Pancreas (tissue), 10 donors: ENCODE measurements at regions not wholly inside any gene's neighbourhood (a gene's known extent, or its start where the extent isn't known, plus 50 kb on each side); places are given as distances from the start of the nearest gene placed in this dataset.

Source experiments
- ATAC-seq, 4 donors: fragments of 200-7000 bp; cut with Tn5 transposase; one replicate each; pipeline versions ENCODE4 v1.8.0 to v1.9.1; 2020; ENCODE audit warnings: mild to moderate bottlenecking in 4 of 4, moderate library complexity in 4 of 4
- DNase-seq, 6 donors: peaks; one replicate each; pipeline ENCODE4 v3.0.0-alpha.2; 2020
- FAIRE-seq: peaks from 2 replicates; lab custom pipeline; 2012; peaks lifted over from hg19 to GRCh38; lab: Jason Lieb, UNC
- H3K27ac ChIP-seq, 4 donors: fragments of 200-600 bp; sonication (generic); 1 replicate in 3 of 4; 2 replicates in 1 of 4; pipeline versions ENCODE4 v1.5.0 to v1.8.0; 2020
- H3K27me3 ChIP-seq, 4 donors: fragments of 200-600 bp; one replicate each; pipeline ENCODE4 v1.8.0; 2021
- H3K36me3 ChIP-seq, 3 donors: fragments of 200-600 bp; sonication (generic) in 1 of 3; one replicate each; pipeline versions ENCODE4 v1.5.0 to v1.8.0; 2020 to 2021
- H3K4me1 ChIP-seq, 3 donors: fragments of 200-600 bp; one replicate each; pipeline ENCODE4 v1.8.0; 2021
- H3K4me3 ChIP-seq, 4 donors: fragments of 200-600 bp; sonication (generic) in 2 of 4; one replicate each; pipeline versions ENCODE4 v1.5.0 to v1.8.0; 2020 to 2021
- H3K9me3 ChIP-seq, 4 donors: fragments of 200-600 bp; one replicate each; pipeline ENCODE4 v1.8.0; 2021
- WGBS, 2 donors: extraction: QIAGEN DNeasy Blood & Tissue Kit; methylation state at CpG; one replicate each; pipeline ENCODE4 v1.1.7; 2013; 5-methylcytosine and 5-hydroxymethylcytosine counted together
- intact Hi-C, 3 donors: fragments of 100-400 bp; cut with DNase I; formaldehyde crosslinking; loops; one replicate each; pipeline versions ENCODE4 v1.11.1 to v1.14.2; 2022
- TF ChIP-seq, protein P1 (sequence below), 4 donors: fragments of 200-600 bp; sonication (generic) in 3 of 4; IDR thresholded peaks; one replicate each; pipeline versions ENCODE4 v1.5.0 to v1.8.0; 2021; ENCODE audit warnings: antibody characterized with exemption in 4 of 4
- donor health status: healthy with polysubstance abuse.
- donor health status: DM: no; HTN: no; CAD: no; lungs with moderate emphysema.
- donor health status: DM: no; HTN: no; CAD: no.
- donor health status: control.
- donor health status: control.
- donor health status: Bipolar disorder and iron deficiency.
- donor health status: DM: yes; HTN: yes; CAD: no.
- donor health status: DM: no; HTN: no; CAD: no.
- donor health status: DM: no; HTN: no; CAD: no.
- donor health status: DM: yes; HTN: yes; CAD: no.

DNA sequence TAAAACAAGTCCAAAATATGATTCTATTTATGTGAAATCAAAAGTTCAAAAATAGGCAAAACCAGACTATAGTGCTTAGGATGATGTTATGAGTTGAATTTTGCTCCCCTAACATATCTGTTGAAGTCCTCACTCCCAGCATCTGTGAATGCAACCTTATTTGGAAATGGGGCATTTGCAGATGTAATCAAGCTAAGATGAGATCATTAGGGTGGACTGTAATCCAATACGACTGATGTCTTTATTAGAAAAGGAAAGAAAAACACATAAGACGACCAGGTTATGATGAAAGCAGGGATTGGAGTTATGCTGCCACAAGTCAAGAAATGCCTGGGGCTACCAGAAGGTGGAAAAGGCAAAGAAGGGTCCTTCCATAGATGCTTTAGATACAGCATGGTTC, 110.5 kb upstream of the CCDC39 start:
- Histone ChIP-seq H3K36me3 (no peaks in the 10 kb centered on the region), H3K9me3 (no peaks in the 10 kb centered on the region), H3K4me3 (no peak overlapping the region), H3K4me1 (no peaks in the 10 kb centered on the region), H3K27me3 (no peaks in the 10 kb centered on the region), H3K27ac (no peak overlapping the region)
- FAIRE-seq (no peak), ATAC-seq (no peak), DNase-seq (no peak)
- 31 to 46% methylated on average over 2 of the region's 2 CpGs for WGBS, 2 donors
- intact Hi-C loops, result no loop called here
- TF ChIP-seq, protein P1, sequence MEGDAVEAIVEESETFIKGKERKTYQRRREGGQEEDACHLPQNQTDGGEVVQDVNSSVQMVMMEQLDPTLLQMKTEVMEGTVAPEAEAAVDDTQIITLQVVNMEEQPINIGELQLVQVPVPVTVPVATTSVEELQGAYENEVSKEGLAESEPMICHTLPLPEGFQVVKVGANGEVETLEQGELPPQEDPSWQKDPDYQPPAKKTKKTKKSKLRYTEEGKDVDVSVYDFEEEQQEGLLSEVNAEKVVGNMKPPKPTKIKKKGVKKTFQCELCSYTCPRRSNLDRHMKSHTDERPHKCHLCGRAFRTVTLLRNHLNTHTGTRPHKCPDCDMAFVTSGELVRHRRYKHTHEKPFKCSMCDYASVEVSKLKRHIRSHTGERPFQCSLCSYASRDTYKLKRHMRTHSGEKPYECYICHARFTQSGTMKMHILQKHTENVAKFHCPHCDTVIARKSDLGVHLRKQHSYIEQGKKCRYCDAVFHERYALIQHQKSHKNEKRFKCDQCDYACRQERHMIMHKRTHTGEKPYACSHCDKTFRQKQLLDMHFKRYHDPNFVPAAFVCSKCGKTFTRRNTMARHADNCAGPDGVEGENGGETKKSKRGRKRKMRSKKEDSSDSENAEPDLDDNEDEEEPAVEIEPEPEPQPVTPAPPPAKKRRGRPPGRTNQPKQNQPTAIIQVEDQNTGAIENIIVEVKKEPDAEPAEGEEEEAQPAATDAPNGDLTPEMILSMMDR (IDR thresholded peaks at IDR 0.05), result no peak

DNA sequence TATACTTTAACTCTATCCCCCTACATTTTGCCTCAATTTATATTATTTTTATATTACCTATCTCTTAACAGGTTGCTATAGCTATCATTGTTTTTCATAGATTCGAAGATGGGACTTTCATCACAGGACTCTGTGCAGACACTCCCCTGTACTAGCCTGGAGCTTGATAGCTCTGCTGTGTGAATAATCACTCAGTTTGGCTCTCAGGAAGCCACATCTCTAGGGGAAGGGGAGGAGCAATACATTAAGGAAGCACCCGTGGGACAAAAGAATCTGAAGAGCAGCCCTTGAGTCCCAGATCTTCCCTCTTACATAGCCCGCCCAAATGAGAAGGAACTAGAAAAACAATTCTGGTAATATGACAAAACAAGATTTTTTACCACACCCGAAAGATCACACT, 114.3 kb upstream of the FXR1 start:
- ATAC-seq, result no peak
- TF ChIP-seq, protein P1 (IDR thresholded peaks at IDR 0.05), result no peak
- 48 to 59% methylated on average over 4 of the region's 4 CpGs for WGBS, 2 donors
- Histone ChIP-seq H3K9me3 (no peaks in the 10 kb centered on the region), H3K4me1 (no peaks in the 10 kb centered on the region), H3K4me3 (no peak overlapping the region), H3K27ac (no peak overlapping the region), H3K36me3 (no peaks in the 10 kb centered on the region), H3K27me3 (peaks cover 0 to 6% (median 0%) of the 10 kb centered on the region in 4 donors)
- intact Hi-C loops, result no loop called here
- DNase-seq, result no peak
- no peak for FAIRE-seq

DNA sequence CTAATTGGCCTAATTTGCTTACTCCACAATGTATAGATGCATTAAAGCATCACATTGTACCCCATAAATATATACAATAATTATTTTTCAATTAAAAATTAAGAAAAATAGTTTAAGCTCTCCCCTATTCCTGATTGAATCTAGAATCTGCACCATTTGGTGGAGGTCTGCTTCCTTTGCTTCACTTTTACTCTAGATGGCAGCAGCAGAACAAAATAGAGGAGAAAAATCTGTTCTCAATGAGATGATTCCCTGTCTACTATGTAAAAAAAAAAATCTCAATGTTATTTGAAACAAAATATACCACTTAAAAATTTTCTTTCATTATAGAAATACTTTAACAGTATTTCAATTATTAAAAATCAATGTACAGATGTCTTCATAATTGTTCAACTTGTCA, 109.6 kb upstream of the FXR1 start:
- intact Hi-C loops, result no loop called here
- FAIRE-seq (peak; percentile 82), DNase-seq (no peak), ATAC-seq (peak in 1 of 4 donors; percentile 44)
- Histone ChIP-seq H3K27ac (no peak overlapping the region), H3K4me3 (no peak overlapping the region), H3K36me3 (no peaks in the 10 kb centered on the region), H3K27me3 (peaks cover 0 to 3% (median 0%) of the 10 kb centered on the region in 4 donors), H3K9me3 (no peaks in the 10 kb centered on the region), H3K4me1 (no peaks in the 10 kb centered on the region)
- TF ChIP-seq, protein P1 (IDR thresholded peaks at IDR 0.05), result peak in 1 of 4 donors; percentile 13

DNA sequence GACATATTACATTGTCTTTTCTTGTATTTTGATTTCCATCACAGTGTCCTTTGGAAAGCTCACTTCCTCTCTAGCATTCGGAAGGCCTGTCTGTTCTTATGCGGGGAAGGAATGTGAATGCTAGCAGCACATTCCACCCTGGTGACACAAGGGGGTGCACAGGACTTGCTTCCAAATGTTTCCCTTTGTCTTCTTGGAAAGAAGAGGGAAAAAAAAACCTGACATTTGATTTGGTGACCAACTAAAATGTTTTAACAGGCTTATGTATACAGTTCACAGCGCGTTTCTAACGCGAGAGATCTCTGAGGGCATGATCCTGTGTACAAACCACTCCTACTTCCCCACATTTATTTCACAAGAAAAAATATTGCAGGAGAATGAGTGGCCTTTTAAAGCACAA, 107.6 kb upstream of the FXR1 start:
- WGBS, 2 donors, result 46 to 47% methylated on average over 6 of the region's 6 CpGs
- H3K4me3 ChIP-seq, result no peak overlapping the region
- no peaks in the 10 kb centered on the region for H3K4me1 ChIP-seq
- no peaks in the 10 kb centered on the region for H3K36me3 ChIP-seq
- ATAC-seq, result peak in 1 of 4 donors; percentile 32
- intact Hi-C loops, result no loop called here
- no peak for FAIRE-seq
- no peak overlapping the region for H3K27ac ChIP-seq
- no peaks in the 10 kb centered on the region for H3K9me3 ChIP-seq
- no peaks in the 10 kb centered on the region for H3K27me3 ChIP-seq
- no peak for DNase-seq
- TF ChIP-seq, protein P1 (IDR thresholded peaks at IDR 0.05), result no peak

DNA sequence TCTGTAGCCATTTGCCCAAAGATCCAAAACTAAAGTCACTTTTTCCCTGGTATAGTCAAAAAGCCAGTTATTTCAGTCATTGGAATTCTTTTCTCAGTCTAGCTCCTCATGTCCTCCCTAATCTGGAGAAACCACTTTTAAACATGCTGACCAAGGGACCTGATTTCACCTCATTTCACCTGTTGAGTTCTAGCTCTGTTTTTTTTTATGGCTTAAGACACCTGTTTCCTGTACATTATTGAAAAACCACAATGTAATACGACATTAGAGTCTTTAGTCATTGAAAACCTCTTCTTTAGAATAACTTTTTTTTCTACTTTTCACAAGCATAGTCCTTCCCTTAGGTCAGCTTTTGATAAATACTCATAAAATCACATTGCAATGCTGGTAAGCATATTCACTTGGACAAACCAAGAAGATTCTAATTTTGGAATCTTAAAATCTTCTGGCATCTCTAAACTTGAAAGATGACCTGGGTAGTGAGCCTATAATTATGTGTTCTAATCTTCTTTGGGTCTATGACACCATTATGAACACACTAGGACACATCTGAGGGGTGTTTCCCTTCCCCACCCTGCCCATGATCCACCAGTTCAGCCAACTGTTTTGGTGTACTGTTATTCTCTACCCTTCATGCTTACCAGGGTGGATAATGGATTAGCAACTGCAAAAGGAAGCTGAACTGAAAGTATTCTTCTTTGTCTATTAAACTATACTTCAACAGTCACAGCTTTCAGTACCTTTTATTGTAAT, 103.5 kb upstream of the FXR1 start:
- FAIRE-seq, result no peak
- H3K27ac ChIP-seq, result no peak overlapping the region
- TF ChIP-seq, protein P1 (IDR thresholded peaks at IDR 0.05), result no peak
- whole genome bisulfite sequencing, 2 donors, result 38 to 53% methylated on average over 1 of the region's 1 CpG
- no peak overlapping the region for H3K4me3 ChIP-seq
- H3K36me3 ChIP-seq, result no peaks in the 10 kb centered on the region
- no peaks in the 10 kb centered on the region for H3K27me3 ChIP-seq
- no peaks in the 10 kb centered on the region for H3K9me3 ChIP-seq
- DNase-seq, result no peak
- intact Hi-C loops, result no loop called here
- no peak for ATAC-seq
- no peaks in the 10 kb centered on the region for H3K4me1 ChIP-seq
